GM21576 (cell line): ENCODE measurements at regions not wholly inside any gene's neighbourhood (a gene's known extent, or its start where the extent isn't known, plus 50 kb on each side); places are given as distances from the start of the nearest gene placed in this dataset.
A peak's percentile ranks its signal among the peaks of the same experiment; 100 is the strongest.
"Not testable (repeated sequence)": the region's sequence is repeated elsewhere in the genome, so short reads cannot be mapped to it uniquely, and the experiment has no call there.

Experiments
- ATAC-seq: cut with Tn5 transposase; IDR thresholded peaks from one replicate; pipeline ENCODE4 v1.9.1; 2021; ENCODE audit warnings: mild to moderate bottlenecking, moderate library complexity; ENCODE audit not compliant: unreplicated experiment

DNA sequence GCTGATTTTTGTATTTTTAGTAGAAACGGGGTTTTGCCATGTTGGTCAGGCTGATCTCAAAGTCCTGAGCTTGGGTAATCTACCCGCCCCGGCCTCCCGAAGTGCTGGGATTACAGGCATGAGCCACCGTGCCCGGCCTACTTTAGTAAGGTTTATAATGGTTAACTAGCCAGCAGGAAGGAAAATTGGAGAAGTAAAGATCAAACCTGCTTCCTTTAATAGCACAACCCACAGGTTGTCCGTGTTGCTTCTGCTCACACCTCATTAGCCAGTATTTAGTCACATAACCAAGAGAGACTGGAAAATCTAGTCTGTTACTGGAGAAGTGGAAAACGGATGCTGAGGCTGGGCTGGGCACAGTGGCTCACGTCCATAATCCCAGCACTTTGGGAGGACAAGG, 51.9 kb upstream of the TBL1XR1 start:
- ATAC-seq, result no peak

GRCh38 chr3:177250151-177250550, 52.9 kb upstream of the TBL1XR1 start:
- no peak for ATAC-seq

GRCh38 chr3:177251755-177252154, 54.5 kb upstream of the TBL1XR1 start:
- no peak for ATAC-seq

DNA sequence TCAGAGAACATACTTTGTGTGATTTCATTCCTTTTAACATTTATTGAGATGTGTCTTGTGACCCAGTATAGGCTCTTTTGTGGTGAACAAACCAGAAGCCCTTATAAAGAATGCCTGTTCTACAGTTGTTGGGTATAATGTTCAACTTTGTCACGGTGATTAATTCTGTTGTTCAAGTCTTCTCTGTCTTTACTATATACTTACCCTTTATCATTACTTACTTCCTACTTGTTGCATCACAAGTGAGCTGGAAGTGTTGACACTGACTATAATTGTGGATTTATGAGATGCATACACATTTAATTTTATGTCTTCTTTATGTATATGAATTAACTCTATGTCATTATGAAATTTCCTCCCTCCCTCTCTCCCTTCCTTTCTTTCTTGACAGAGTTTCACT, 59.7 kb upstream of the TBL1XR1 start:
- no peak for ATAC-seq

DNA sequence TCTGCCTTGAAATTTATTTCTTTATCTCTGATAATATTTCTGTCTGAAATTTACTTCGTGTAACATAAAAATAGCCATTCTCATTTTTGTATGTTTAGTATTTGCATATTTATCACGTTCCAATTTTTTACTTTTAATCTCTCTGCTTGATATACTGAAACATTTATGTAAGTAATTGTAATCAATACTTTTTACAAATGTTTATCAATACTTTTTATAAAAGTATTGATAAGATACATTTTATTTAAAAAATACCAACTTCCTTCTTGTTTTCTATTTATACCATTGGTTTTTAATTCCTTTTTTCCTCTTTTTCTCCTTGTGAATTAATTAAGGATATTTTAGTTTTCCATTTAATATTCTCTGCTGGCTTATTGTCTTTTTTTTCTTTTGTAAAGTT, 60.3 kb upstream of the TBL1XR1 start:
- ATAC-seq, result no peak

GRCh38 chr3:177262396-177262795, 65.1 kb upstream of the TBL1XR1 start:
- no peak for ATAC-seq

GRCh38 chr3:177263615-177264368, 66.5 kb upstream of the TBL1XR1 start:
- ATAC-seq, result peak; percentile 73

- ATAC-seq, result not testable (repeated sequence)
These were observed 74.7 kb upstream of the TBL1XR1 start for GRCh38 chr3:177271811-177272501.

DNA sequence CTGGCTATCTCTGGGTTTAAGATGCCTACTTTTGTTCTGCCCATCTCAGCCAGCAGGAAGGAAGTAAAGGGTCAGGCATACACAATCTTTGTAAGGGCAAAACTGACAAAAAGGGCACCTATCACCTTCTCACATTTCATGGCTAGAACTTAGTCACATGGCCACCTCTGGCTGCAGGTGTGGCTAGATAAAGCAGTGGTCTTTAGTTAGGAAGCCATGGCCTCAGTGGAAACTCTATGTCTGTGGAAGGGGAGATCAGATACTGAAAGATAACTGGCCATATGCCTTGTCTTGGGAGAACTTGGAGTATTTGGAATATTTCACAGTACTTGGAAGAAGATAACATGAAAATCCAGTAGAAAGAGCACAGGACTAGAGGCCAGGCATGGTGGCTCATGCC, 80.7 kb upstream of the TBL1XR1 start:
- ATAC-seq, result no peak

DNA sequence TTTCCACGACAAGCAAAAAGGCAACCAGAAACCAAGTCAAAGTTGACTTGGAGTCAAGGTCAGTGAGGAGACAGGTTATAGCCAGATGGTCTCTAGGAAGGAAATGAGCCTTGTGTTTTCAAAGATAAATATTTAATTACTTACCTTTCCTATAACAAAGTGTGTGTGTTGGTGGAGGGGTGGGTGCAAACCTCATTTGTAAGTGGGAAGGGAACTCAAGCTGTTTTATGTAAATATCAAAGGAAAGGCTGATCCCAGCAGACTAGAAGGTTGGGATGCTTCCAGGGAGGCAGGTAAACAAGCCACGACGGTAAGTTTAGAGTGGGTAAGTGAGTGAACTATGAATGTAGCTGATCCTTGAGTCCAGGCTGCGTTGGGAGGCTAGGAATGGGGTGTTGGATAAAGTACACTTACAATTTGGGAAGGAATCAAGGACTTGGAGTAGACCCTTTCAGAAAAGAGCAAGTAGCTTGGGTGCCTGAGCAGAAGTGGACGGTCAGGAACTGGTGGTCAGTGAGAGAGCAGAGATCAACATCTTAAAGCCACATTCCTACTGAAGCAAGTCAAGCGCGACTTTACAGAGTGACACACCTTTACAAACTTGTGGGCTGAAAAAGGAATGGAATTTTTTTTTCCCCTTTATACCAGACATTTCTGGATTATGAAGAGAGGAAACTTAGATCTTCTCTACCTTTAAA, 82.0 kb upstream of the TBL1XR1 start:
- ATAC-seq, result no peak

GRCh38 chr3:177281292-177282118, 84.2 kb upstream of the TBL1XR1 start:
- no peak for ATAC-seq

GRCh38 chr3:177282119-177282655, 84.9 kb upstream of the TBL1XR1 start:
- no peak for ATAC-seq

DNA sequence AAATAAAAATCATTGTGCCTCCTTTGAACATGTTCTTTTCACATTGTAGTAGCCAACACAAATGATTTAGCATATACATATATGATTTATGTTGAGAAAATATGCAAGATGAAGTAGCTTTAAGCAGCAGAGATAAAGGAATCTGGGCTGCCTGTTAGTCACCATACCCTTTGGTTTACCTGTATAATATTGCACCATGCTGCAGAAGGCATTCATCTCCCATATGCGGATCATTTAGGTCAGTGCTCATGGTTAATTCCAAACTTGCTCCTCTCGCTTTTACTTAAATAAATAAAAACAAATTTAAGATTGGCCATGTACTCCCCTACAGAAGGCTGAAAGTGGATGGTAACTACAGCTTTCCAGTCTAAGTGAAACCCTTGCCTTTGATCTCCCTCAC, 86.7 kb upstream of the TBL1XR1 start:
- no peak for ATAC-seq

- ATAC-seq, result no peak
These were observed 87.2 kb upstream of the TBL1XR1 start for GRCh38 chr3:177284383-177284881.

DNA sequence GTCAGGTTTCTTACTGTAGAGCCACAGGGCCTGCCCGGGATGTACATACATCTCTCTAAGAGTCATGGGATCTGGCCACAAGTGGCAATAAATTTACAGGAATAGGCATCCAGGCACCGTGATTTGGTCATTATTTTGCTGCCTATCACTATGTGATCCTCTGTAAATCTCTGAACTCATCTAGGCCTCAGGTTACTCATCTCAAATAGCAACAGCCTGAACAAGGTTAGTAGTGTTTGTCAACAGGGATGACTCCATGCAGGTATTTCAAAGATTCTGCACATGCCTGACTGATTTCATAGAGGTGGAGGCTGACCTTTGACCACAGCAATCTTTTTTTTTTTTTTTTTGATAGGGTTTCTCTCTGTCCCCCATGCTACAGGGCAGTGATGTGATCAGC, 88.8 kb upstream of the TBL1XR1 start:
- ATAC-seq, result no peak

DNA sequence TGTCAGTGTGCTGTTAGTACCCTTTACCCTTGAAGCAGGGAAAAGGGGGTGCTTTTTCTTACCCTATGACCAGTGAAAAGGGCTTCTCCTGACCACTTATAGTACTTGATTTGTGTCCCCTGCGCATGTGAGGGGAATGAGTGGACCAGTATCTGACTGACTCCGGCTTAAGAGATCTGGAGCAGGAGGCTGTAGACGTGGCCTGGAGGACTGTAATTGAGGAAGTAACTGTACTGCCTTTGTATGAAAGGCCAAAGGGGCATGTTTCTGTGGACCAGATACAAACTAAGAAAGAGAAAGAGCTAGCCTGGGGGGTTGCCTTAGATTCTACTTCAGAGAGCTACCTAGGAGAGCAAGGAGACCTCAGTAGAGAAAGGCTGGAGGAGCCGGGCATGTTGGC, 89.9 kb upstream of the TBL1XR1 start:
- no peak for ATAC-seq

- no peak for ATAC-seq
These were observed 93.4 kb upstream of the TBL1XR1 start for GRCh38 chr3:177290633-177291032.

DNA sequence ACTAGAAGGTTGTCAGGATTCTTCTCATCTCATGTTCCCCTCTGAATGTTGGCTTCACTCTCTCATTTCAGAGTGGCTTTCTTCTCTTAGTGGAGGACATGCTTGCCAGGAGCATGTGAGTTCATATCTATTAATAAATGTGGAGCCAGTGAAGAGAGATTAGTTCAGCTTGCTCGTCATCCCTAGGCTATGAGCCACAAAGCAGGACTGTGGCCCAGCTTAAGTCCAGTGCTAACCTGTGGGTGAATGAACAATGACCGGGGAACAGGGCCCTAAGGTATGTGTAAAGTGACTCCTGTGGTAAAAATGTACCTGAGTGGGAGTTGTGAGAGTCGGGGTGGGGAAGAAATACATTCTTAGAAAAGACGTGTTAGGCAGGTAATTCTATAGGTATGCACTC, 96.9 kb upstream of the TBL1XR1 start:
- no peak for ATAC-seq

- ATAC-seq, result no peak
These were observed 97.8 kb upstream of the TBL1XR1 start for GRCh38 chr3:177295116-177295515.

- no peak for ATAC-seq
These were observed 102.0 kb upstream of the TBL1XR1 start for GRCh38 chr3:177299250-177299649.
